ENCODE measurements at regions not wholly inside any gene's neighbourhood (a gene's known extent, or its start where the extent isn't known, plus 50 kb on each side); places are given as distances from the start of the nearest gene placed in this dataset.

DNA sequence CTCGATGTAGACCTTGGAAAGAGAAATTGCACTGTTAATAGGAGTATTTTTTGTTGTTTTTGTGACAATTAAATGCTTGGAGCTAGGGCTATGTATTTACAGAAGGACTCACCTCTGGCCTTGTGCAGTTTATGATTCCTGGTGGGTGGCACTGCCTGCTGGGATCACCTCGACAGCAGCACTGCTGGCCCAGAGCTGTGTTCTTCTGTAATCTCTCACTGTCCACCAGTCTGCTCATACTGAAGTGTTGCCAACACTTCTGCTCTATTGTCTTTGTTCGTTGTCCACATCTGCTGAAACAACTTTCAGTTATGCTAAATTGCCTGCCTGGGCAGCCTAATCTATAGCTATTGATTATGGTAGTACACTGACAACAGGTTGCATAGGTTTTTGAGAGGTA, 194.4 kb upstream of the ANK2 start:
- TF ChIP-seq, protein P1, sequence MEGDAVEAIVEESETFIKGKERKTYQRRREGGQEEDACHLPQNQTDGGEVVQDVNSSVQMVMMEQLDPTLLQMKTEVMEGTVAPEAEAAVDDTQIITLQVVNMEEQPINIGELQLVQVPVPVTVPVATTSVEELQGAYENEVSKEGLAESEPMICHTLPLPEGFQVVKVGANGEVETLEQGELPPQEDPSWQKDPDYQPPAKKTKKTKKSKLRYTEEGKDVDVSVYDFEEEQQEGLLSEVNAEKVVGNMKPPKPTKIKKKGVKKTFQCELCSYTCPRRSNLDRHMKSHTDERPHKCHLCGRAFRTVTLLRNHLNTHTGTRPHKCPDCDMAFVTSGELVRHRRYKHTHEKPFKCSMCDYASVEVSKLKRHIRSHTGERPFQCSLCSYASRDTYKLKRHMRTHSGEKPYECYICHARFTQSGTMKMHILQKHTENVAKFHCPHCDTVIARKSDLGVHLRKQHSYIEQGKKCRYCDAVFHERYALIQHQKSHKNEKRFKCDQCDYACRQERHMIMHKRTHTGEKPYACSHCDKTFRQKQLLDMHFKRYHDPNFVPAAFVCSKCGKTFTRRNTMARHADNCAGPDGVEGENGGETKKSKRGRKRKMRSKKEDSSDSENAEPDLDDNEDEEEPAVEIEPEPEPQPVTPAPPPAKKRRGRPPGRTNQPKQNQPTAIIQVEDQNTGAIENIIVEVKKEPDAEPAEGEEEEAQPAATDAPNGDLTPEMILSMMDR (conservative IDR thresholded peaks at IDR 0.05 in 1 of 2, IDR thresholded peaks at IDR 0.05 in 1 of 2; ENCODE audit: extremely low read depth in 1 of 2, insufficient read depth in 1 of 2, low read depth in 1 of 2, low read length in 2 of 2), result no peak
- no peak for TF ChIP-seq EZH2 (IDR thresholded peaks at IDR 0.05; ENCODE audit: borderline replicate concordance, low read length)
